ENCODE measurements at regions not wholly inside any gene's neighbourhood (a gene's known extent, or its start where the extent isn't known, plus 50 kb on each side); places are given as distances from the start of the nearest gene placed in this dataset.

DNA sequence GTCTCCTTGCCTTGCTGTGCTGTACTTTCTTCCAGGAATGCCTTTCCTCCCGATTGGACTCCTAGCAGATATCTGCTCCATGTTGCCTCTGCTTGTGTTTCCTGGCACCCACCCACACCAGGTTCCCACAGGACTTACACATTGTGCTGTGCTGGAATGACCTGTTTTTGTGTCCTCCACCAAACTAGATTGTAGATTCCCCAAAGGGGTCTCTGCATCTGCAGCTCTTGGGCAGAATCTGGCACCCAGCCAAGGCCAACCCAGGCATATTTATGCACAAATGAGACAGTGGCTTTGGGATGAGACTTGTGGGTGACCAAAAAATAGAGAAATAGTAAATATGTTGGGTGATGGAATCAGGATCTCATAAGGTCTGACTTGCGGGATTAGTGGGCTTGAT, 278.2 kb downstream of the RRAGC start:
- Histone ChIP-seq H4K20me1 (ENCODE audit: insufficient read depth, low read length) (no peaks in the 10 kb centered on the region), H3K36me3 (ENCODE audit: insufficient read depth, low read length) (no peaks in the 10 kb centered on the region), H3K4me3 (ENCODE audit: low read depth, low read length, poor library complexity, severe bottlenecking) (no peak overlapping the region), H3K9me3 (ENCODE audit: low read length) (no peaks in the 10 kb centered on the region), H3K4me1 (ENCODE audit: insufficient read depth, low read length, severe bottlenecking) (no peaks in the 10 kb centered on the region), H3K27ac (ENCODE audit: low read depth, low read length, poor library complexity, severe bottlenecking) (no peak overlapping the region), H3K79me2 (ENCODE audit: insufficient read depth, low read length) (no peaks in the 10 kb centered on the region), H3K9me2 (ENCODE audit: low read depth, low read length) (no peaks in the 10 kb centered on the region), H3F3A (ENCODE audit: insufficient read depth, low read length) (no peaks in the 10 kb centered on the region), H2AFZ (ENCODE audit: low read length) (no peak overlapping the region), H3K9ac (ENCODE audit: low read length) (no peak overlapping the region), H3K4me2 (ENCODE audit: low read length) (no peak overlapping the region), H3K27me3 (ENCODE audit: insufficient read depth, low read length) (no peaks in the 10 kb centered on the region; the same call in 1 of the 2 replicates)
- TF ChIP-seq, protein P1, sequence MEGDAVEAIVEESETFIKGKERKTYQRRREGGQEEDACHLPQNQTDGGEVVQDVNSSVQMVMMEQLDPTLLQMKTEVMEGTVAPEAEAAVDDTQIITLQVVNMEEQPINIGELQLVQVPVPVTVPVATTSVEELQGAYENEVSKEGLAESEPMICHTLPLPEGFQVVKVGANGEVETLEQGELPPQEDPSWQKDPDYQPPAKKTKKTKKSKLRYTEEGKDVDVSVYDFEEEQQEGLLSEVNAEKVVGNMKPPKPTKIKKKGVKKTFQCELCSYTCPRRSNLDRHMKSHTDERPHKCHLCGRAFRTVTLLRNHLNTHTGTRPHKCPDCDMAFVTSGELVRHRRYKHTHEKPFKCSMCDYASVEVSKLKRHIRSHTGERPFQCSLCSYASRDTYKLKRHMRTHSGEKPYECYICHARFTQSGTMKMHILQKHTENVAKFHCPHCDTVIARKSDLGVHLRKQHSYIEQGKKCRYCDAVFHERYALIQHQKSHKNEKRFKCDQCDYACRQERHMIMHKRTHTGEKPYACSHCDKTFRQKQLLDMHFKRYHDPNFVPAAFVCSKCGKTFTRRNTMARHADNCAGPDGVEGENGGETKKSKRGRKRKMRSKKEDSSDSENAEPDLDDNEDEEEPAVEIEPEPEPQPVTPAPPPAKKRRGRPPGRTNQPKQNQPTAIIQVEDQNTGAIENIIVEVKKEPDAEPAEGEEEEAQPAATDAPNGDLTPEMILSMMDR (IDR thresholded peaks at IDR 0.05; ENCODE audit: low read length): no peak
- TF ChIP-seq EZH2 (IDR thresholded peaks at IDR 0.05; ENCODE audit: borderline replicate concordance, low read length): no peak

DNA sequence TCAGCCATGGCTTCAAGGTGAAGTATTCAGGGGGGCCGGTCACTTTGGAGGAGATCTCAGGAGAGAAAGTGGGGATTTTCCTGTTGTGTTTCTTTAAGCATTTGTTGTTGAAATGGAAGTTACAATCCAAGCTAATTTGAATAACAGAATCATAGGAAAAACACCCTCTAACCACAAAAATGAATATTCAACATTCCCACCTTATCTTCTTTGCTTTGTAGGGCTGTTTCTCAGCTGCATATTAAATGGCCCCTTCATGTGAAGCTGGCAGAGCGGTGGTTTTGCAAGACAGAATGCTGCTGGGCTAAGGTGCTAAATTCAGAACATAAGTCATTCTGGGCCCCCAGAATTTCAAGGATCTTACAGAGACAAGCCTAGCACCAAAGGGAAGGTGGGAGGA, 279.0 kb downstream of the RRAGC start:
- no peak overlapping the region for H3K9ac ChIP-seq (ENCODE audit: low read length)
- no peaks in the 10 kb centered on the region for H3K4me1 ChIP-seq (ENCODE audit: insufficient read depth, low read length, severe bottlenecking)
- no peaks in the 10 kb centered on the region for H3K9me2 ChIP-seq (ENCODE audit: low read depth, low read length)
- H3K27ac ChIP-seq (ENCODE audit: low read depth, low read length, poor library complexity, severe bottlenecking): no peak overlapping the region
- H3K9me3 ChIP-seq (ENCODE audit: low read length): no peaks in the 10 kb centered on the region
- H3K36me3 ChIP-seq (ENCODE audit: insufficient read depth, low read length): no peaks in the 10 kb centered on the region
- no peak overlapping the region for H3K4me3 ChIP-seq (ENCODE audit: low read depth, low read length, poor library complexity, severe bottlenecking)
- H3F3A ChIP-seq (ENCODE audit: insufficient read depth, low read length): no peaks in the 10 kb centered on the region
- TF ChIP-seq EZH2 (IDR thresholded peaks at IDR 0.05; ENCODE audit: borderline replicate concordance, low read length): no peak
- TF ChIP-seq, protein P1 (IDR thresholded peaks at IDR 0.05; ENCODE audit: low read length): no peak
- H3K79me2 ChIP-seq (ENCODE audit: insufficient read depth, low read length): no peaks in the 10 kb centered on the region
- no peak overlapping the region for H3K4me2 ChIP-seq (ENCODE audit: low read length)
- no peaks in the 10 kb centered on the region; the same call in 1 of the 2 replicates for H3K27me3 ChIP-seq (ENCODE audit: insufficient read depth, low read length)
- no peak overlapping the region for H2AFZ ChIP-seq (ENCODE audit: low read length)
- no peaks in the 10 kb centered on the region for H4K20me1 ChIP-seq (ENCODE audit: insufficient read depth, low read length)

DNA sequence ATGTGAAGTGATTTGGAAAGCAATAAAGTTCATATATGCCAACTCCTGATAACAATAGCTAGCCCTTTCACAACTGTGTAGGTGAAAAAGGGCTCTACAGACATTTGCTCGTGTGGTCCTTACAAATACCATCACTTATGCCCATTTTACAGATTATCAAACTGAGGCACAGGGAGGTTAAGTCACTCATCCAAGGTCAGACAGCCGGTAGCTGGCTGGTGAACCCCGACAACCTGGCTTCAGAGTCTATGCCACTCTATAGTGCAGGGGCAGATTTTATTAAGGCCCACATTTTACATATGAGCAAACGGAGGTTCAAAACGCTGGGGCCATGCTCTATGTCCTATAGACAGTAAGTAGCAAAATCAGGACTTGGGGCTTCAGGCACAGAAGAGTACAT, 280.5 kb downstream of the RRAGC start:
- Histone ChIP-seq H3F3A (ENCODE audit: insufficient read depth, low read length) (no peaks in the 10 kb centered on the region), H3K36me3 (ENCODE audit: insufficient read depth, low read length) (no peaks in the 10 kb centered on the region), H3K4me1 (ENCODE audit: insufficient read depth, low read length, severe bottlenecking) (no peaks in the 10 kb centered on the region), H2AFZ (ENCODE audit: low read length) (no peak overlapping the region), H4K20me1 (ENCODE audit: insufficient read depth, low read length) (no peaks in the 10 kb centered on the region), H3K4me2 (ENCODE audit: low read length) (no peak overlapping the region), H3K9me3 (ENCODE audit: low read length) (no peaks in the 10 kb centered on the region), H3K79me2 (ENCODE audit: insufficient read depth, low read length) (no peaks in the 10 kb centered on the region), H3K9ac (ENCODE audit: low read length) (no peak overlapping the region), H3K9me2 (ENCODE audit: low read depth, low read length) (no peaks in the 10 kb centered on the region), H3K27me3 (ENCODE audit: insufficient read depth, low read length) (no peaks in the 10 kb centered on the region), H3K27ac (ENCODE audit: low read depth, low read length, poor library complexity, severe bottlenecking) (no peak overlapping the region), H3K4me3 (ENCODE audit: low read depth, low read length, poor library complexity, severe bottlenecking) (no peak overlapping the region)
- TF ChIP-seq, protein P1 (IDR thresholded peaks at IDR 0.05; ENCODE audit: low read length): no peak
- TF ChIP-seq EZH2 (IDR thresholded peaks at IDR 0.05; ENCODE audit: borderline replicate concordance, low read length): no peak

All from OCI-LY1 (cell line).